T-helper 2 cell treated with Interferon-gamma antibody and Interleukin-4, amounts not matched to agents 100 ng/mL and 5 ng/mL, for 36 hours (primary cell): ENCODE measurements at regions not wholly inside any gene's neighbourhood (a gene's known extent, or its start where the extent isn't known, plus 50 kb on each side); places are given as distances from the start of the nearest gene placed in this dataset.
"Not testable (repeated sequence)": the region's sequence is repeated elsewhere in the genome, so short reads cannot be mapped to it uniquely, and the experiment has no call there.

Source experiments
- intact Hi-C: fragments of 100-400 bp; cut with micrococcal nuclease; formaldehyde crosslinking; loops from one replicate; pipeline ENCODE4 v1.15.1; 2023

DNA sequence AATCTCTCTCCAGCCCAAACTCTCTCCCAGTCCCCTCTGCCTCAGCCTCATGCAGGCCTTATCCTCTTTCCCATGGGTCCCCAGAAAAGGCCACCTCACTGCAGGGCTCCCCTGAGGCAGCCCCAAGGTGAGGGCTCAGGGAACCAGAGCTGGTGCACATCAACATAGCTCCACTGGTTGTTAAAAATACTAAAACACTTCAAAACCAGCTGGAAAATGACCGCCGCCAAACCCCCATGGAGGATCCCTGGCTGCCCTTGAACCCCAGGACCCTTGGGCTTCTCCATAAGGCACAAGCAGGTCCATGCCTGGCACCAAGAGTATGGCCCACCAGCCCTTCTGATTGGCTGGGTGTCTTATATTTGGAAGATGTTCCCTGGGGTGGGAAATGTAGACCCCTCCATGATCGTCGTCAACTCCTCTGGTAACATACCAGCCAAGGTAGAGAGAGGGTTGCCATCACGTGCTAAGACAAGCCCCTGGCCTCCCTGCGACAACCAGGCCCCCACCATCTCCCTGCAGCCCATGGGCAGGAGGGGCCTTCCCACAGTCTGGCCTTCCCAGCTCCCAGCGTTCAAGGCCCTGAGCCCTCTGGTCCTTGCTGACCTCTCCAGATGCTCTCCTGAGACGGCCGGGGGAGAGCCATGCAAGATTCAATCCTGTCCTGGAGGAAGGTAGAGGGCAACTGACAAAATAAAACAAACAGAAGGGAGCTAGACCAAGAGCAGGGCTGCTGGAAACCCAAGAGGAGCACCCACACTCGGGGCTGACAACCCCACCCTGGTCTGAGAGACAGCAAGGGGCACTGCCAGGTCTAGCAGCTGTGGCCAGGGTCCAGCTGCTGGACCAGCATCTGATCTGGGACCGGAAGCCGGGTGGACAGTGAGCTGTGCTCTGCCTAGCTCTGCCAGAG lies 132.1 kb upstream of the PRR20G start:
- intact Hi-C loops: no loop called here

DNA sequence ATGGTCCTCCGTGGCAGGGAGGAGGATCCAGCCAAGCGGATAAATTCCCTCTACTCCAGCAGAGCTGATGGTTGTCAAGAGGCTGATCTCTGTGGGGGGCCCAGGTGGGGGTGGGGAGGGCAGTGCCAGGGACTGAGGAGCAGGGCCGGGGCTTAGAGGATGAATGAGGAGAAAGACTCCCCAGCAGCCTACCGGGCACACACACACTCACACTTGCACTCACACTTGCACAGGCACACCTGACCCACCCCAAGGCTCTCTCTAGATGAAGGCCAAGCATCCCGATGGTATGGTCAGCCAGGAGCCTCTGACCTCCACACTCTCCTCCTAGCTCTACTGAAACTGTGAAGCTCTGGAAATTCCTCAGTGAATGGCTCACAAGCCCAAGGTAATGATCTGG lies 131.3 kb upstream of the PRR20G start:
- intact Hi-C loops: no loop called here

DNA sequence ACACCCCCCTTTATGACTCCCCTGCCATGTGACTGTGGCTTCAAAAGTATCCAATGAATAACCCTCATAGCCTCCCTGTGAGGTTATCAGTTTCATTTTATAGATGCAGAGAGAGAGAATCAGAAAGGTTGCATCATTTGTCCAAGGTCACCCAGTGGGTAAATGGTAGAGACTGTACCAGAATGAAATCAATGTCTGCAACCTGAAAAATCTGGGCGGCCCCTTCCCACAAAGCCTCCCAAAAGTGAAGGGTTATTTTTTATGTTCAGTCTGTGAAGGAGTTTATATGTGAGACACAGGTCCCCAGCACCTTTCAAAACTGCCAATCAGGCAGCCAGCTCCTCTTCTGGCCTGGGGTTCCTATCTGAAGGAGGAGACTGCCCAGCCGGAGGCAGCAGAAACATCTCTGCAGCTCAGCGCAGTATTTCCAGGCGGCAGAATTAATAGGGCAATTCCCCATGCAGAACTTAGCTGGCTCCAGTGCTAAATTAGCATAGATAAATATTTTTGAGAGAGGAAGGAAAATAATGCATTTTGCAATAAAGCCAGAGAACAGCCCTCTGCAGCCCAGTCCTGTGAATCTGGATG lies 130.8 kb upstream of the PRR20G start:
- intact Hi-C loops: no loop called here

DNA sequence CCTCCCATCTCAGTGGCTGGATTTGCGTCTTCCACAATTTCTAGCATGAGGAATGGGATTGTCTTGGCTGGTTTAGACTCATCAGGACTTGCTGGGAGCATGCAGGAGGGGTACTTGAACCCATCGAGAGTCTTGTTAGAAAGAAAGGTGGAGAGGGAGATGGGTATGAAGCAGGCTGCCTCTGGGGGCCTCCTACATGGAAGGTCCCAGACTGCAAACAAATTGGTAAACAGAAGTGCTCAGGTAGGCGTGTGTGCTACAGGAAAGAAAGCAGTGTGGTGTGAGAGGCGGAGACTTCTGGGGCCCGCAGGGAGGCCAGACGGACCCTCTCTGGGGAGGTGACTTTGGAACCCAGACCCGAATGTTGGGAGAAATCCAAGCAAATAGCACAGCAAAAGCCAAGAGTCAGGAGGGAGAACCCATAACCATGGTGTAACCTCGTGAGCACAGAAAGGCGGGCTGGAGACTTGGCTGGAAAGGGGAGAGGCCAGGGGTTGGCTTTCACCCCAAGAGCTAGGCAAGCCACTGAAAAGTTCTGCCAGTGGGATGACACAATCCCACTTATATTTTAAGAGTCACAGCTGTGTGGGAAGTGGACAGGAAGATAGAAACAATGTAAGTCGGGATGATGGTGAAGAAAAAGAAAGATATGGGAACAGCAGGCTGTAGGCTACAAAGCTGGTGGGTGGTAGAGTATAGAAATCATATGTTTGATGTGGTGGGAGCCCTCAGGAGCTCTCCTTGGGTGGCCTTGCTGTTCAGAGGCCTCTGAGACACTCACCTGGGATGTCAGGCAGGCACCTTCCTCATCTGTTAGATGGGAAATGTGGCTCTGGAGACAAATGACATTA lies 130.1 kb upstream of the PRR20G start:
- intact Hi-C loops: no loop called here

DNA sequence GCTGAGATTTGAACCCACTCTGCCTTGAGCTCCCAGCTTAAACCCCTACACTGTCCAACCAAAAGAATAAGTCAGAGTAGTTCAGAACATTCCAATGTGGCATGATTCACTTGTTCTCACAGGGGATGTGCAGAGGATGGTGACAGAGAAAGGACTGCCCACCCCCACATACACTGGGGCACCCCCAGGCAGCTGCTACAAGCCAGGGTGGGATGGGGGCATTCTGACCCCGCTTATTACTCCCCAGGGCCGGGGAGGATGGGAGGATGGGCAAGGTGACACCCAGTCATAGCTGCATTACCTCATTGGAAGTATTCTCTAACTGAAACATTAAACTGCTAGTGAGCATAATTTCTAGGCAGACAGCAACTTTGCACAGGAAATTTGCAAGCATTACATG lies 126.0 kb upstream of the PRR20G start:
- intact Hi-C loops: no loop called here

DNA sequence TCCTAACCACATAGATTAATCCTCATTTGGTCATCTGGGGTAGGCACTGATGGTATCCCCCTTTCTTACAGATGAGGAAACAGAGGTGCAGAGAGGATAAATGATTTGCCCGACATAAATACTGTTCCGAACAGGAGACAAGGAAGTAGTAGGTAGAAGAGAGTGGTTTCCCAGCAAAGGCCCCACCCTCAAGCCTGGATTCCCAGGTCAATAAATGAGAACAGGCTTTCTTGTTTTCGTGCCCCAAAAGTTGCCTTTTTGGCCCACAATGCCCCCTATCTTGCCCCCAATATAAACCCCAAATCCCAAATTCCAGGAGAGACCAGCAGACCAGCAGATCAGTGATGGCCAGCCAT lies 125.5 kb upstream of the PRR20G start:
- intact Hi-C loops: no loop called here

DNA sequence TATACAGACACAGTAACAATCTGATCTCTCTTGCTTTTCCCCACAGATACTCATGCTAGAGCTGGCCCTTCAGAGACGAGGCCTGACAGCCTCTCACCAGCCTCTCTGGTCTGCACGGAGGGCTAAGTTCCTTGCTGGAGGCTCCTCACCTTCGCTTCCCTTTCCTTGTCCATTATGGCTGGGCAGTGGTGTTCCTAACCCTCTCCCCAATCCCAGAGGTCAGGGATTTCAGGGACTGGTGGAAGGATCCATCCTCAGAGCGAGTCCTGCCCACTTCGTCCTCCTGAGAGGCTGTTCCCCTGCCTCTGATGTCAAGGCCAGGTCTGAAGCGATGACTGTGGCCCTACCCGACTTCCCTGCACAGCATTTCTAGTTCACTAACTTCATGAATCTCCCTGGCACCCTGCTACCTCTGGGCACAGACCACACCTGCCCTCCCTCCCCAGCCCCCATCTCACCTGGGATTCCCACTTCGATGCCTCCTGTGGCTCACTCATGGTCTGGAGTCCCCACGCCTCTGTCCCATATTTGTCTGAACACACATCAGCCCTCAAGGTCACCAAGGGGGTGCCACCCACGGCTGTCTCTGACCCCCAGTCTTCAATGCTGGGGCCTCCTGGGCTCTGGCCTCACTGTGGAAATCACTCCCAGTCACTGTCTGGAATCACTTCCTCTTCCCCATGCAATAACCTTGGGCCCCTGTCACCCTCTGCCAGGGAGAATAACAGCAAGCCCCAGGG lies 124.9 kb upstream of the PRR20G start:
- intact Hi-C loops: no loop called here

DNA sequence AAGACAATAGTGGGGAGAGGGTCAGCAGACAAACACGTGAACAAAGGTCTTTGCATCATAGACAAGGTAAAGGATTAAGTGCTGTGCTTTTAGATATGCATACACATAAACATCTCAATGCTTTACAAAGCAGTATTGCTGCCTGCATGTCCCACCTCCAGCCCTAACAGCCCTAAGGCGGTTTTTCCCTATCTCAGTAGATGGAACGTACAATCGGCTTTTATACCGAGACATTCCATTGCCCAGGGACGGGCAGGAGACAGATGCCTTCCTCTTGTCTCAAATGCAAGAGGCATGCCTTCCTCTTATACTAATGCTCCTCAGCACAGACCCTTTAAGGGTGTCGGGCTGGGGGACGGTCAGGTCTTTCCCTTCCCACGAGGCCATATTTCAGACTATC lies 124.0 kb upstream of the PRR20G start:
- intact Hi-C loops: not testable (repeated sequence)

DNA sequence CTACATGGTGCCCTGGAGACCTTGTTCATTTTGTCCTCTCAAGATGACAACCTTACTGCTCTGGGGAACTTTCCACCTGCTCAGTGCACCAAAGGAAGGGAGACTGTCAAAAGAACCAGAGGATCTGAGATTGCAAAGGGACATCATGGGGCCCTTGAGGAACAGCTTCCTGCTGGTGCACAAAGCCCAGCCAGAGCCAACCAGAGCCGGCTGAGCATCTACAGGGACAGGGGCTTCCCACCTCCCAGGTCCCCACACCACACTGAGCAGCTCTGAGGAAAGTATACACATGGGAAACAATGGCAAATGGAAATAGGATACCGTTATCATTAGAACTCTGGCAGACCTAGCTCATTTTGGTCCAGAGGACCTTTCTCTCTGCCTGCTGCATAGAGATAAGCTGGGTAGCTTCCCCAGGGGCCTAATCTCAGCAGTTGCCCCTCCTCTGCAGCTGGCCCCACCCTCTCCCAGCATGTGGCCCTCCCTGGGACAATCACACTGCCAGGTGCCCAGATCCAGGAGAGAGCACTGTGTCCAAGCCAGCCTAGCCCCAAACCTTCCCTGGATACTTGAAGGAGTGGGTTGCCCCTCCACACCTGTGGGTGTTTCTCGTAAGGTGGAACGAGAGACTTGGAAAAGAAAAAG lies 123.4 kb upstream of the PRR20G start:
- intact Hi-C loops: no loop called here

DNA sequence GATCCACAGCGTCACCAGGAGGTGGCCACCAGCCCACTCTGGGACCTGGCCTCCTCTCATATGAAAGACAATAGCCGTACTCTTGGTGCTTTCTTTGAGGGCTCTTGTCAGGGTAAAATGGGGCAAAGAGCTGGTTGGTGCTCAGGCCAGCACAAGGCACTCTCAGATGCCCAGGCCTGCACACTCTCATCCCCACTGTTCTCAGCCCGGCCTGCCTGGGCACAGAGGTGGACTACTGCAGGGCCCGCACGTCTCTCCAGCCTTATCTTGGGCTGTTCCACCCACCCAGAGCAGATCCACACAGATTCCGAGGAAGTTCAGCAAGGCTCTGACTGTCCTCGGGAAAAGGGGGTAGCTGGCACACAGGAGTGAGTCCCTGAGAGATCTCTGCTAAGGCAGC lies 122.8 kb upstream of the PRR20G start:
- intact Hi-C loops: no loop called here

DNA sequence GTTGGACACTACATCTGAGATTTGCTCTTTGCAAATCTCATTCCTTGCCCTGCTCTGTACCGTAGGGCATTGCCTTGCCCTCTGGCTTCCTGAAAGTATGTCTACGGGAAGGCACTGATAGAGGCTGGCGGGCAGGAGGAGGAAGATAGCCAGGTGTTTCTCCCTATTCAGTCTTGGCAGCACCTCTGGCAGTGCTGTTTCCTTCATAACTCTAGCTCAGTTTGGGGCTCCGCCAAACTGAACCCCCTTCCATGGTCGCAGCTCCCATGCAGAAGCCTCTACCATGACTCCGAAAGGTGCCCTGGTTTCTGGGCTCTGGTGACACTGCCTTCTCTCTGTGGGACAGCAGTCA lies 122.3 kb upstream of the PRR20G start:
- intact Hi-C loops: no loop called here

DNA sequence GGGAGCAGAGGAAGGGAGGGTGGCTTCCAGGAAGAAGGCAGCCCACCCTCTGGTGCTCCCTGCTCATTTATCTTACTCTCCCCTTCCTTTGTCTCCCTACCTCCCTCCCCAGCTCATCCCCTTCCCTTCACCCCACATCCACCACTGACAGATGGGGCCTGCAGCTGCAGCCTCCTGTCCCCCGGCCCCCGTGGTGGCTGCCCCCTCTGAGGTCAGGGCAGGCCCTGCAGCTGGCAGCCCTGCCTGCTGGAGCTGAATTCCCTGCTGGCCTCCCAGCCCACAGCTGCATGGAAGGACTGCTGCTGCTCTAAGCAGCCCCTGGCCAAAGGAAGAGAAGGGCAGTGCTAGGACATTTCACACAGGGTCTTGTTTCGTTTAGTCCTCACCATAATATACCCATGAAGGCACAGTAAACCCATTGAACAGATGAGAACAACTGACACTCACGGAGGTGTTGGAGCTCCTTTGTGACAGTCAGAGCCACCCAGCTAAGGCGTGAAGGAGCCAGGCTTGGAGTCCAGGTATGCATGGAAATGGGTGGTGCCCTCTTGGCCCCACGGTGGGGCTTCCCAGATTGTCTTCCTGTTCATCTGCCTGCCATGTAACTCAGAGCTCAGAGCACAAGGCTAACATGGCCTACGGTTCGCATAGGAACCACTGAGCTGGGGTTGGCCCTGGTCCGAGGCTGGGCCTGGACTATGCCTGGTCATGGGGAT lies 121.7 kb upstream of the PRR20G start:
- intact Hi-C loops: no loop called here

DNA sequence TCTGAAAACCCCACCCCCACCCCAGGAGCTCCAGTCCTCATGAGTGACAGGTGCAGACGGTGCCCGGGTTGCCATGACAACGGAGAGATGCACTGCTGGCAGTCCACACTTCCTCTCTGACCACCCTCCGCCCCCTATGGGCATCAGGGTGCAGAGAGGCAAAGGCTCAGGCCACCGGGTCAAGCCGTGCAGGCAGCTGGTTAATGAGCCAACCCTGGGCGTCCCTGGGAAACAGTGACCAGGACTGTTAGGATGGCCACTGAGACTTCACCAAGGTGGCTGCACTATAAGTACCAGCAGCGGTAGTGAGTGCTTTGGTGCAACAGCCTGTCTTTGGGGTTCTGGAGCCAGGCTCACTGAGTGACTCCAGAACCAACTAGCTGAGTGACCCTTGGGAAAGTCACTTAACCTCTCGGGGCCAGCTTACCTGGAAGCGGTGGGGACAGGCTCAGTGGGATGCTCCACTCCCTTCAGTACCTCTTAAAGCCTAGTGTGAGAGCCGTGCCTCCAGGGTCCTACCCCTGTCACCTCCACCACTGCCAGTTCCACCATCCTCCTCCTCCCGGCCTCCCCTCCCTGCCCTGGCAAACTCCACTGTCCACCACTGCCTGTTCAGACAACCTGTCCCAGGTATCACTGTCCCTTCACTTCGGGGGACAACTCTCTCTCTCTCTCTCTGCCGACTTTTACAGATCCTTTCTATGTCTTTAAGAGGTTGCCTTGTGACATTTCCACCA lies 121.0 kb upstream of the PRR20G start:
- intact Hi-C loops: no loop called here

DNA sequence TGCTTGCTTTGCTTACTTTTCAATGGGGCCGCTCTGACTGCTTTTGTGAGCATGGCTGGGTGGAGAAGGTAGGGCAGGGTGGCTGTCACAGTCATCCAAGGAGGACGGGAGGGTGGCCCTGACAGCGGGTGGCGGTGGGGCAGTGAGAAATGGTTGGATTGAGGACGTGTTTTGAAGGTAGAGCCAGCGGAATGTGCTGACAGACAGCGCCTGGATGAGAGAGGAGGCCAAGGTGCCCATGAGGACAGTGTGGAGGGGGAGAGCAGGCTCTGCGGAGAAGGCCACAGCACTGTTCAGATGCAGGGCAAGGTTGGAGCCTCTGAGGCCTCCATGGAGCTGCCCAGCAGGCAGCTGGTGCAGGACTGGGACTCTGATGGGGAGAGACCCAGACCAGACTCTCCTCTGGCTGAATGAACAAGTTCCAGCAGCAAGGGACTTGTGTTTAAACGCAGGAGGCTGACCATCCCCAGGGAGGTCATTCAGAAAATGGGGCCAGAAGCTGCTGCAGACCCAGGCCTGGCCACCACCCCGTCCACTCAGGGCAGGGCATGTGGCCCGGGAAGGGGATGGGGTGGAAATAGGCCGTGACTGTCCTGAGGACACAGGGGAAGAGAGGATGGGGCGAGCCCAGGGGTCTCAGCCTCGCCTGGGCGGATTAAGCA lies 120.3 kb upstream of the PRR20G start:
- intact Hi-C loops: no loop called here

DNA sequence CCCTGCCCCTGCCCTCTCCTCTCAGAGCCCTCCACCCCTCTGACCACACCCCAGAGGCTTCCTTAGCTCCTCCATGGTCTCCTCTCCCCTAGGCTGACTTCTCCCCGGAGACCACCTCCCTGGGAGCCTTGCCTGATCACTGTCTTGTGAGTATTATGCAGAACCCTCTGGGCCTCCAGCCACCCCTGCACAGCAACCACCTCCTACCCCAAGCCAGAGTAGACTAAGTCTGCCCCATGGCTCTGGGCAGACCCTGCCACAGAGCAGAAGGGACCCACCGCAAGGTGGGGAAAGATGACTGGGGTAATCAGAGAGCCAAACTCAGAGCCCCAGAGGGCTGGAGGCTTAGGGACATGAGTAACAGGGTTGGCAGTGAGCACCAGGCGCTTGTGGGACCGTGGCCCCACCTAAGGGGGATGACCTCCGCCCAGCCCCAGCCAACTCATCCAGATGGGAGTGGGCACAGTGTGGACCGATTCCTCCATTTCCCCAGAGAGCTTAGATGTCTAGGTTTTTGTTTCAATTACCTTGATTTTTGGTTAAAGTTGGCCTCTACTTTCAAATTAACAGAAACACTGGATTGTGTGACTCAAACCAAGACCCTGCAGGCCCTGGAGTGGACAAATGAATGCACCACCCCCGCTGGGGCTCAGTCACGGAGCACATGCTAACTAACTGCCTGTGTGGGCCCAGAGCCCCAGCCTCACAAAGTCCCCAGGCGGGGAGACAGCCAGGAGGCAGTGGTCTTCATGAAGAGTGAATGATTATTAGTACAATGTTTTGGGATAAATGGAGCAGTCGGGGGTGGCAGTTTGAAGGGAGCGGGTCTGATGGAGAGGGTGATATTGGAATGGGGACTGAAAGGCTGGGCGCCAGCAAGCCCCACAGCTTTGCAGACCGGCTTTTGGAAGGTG lies 119.4 kb upstream of the PRR20G start:
- intact Hi-C loops: no loop called here

DNA sequence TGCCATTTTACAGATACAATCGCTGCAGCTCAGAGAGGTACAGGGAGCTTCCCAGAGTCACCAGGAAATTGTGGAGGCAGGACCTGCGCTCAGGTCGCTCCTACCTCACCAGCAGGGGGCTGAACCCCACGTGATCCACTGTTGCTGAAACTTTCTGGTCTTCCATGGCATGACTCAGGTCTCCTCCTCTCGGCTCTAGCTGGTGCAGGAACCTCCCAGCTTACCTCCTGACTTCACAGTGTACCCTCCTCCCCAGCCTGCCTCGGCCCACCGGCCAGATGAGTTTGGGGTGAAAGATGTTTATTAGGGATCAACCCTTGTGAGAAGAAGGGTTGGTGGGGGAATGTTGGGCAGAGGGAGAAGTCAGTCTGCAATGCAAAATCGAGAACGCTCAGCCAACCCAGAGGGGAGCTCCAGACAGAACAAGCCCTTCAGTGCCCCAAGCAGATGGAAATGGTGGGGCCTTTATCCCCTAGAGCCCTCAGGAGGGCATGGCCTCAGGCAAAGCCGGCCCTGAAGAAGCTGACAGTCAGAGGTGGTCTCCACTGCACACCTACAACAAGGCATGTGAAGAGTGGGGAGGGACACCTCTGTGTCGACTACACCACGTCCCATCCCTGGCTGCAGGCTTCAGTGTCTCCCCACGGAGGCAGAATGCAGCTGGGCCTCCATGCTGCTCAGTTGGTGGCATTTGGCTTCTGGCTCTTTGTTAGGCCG lies 118.6 kb upstream of the PRR20G start:
- intact Hi-C loops: no loop called here

DNA sequence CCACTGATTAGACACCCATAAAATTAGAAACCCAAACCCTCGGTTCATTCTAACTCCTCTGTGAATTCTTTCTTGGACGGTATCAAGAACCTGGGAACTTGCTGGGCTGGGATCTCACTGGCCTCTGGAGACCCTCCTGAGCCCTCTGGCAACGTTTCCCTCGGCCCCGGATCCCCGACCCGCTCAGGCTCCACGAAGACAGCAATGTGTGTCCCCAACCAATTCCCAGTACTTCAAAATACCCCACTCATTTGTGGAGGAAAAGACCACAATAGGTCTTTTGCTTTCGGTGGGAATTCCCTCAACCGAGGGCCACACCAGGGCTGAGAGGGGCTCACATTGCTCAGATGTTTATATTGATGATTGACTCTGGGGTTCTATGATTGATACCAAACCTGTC lies 117.9 kb upstream of the PRR20G start:
- intact Hi-C loops: no loop called here
